Smooth muscle cell (in vitro differentiated cells): ENCODE measurements at regions not wholly inside any gene's neighbourhood (a gene's known extent, or its start where the extent isn't known, plus 50 kb on each side); places are given as distances from the start of the nearest gene placed in this dataset.

ENCODE experiments used
- DNase-seq: peaks from one replicate; lab custom pipeline; 2025; ENCODE audit not compliant: unreplicated experiment; lab: John Stamatoyannopoulos, UW
- H2AFZ ChIP-seq: fragments of 200-600 bp; sonication (generic); 2 replicates; pipeline ENCODE4 v1.6.0; 2016; ENCODE audit warnings: antibody characterized with exemption, low read depth, mild to moderate bottlenecking
- H3F3A ChIP-seq: fragments of 200-600 bp; sonication (generic); 2 replicates; pipeline ENCODE4 v1.6.0; 2017; ENCODE audit warnings: antibody characterized with exemption, low read depth
- H3K27ac ChIP-seq: fragments of 200-600 bp; sonication (generic); 2 replicates; pipeline ENCODE4 v1.5.1; 2016; ENCODE audit warnings: low read depth, mild to moderate bottlenecking
- H3K27me3 ChIP-seq: fragments of 200-600 bp; sonication (generic); 2 replicates; pipeline ENCODE4 v1.6.1; 2016; ENCODE audit warnings: low read depth, mild to moderate bottlenecking
- H3K36me3 ChIP-seq: fragments of 200-600 bp; sonication (generic); 2 replicates; pipeline ENCODE4 v1.5.1; 2016; ENCODE audit warnings: low read depth
- H3K4me1 ChIP-seq: fragments of 200-600 bp; sonication (generic); 2 replicates; pipeline ENCODE4 v1.5.1; 2016; ENCODE audit warnings: low read depth
- H3K4me2 ChIP-seq: fragments of 200-600 bp; sonication (generic); 2 replicates; pipeline ENCODE4 v1.6.0; 2016; ENCODE audit warnings: mild to moderate bottlenecking
- H3K4me3 ChIP-seq: fragments of 200-600 bp; sonication (generic); 2 replicates; pipeline ENCODE4 v1.5.1; 2016; ENCODE audit warnings: mild to moderate bottlenecking
- H3K79me2 ChIP-seq: fragments of 200-600 bp; sonication (generic); 2 replicates; pipeline ENCODE4 v1.6.0; 2016; ENCODE audit warnings: low read depth, mild to moderate bottlenecking
- H3K9ac ChIP-seq: fragments of 200-600 bp; sonication (generic); 2 replicates; pipeline ENCODE4 v1.6.0; 2016; ENCODE audit warnings: low read depth
- H3K9me3 ChIP-seq: fragments of 200-600 bp; sonication (generic); replicated peaks from 2 replicates; pipeline ENCODE4 v1.5.1; 2016; ENCODE audit warnings: low read depth
- H4K20me1 ChIP-seq: fragments of 200-600 bp; sonication (generic); 2 replicates; pipeline ENCODE4 v1.6.0; 2016; ENCODE audit warnings: low read depth
- CTCF ChIP-seq: fragments of 200-600 bp; sonication (generic); IDR thresholded peaks from 2 replicates; pipeline ENCODE4 v1.5.1; 2017; ENCODE audit warnings: borderline replicate concordance, mild to moderate bottlenecking, antibody characterized with exemption; ENCODE audit not compliant: insufficient read depth, poor library complexity, severe bottlenecking
- WGBS: methylation state at CpG from one replicate; pipeline ENCODE4 v1.1.7; 2016; ENCODE audit warnings: low lambda C conversion rate; 5-methylcytosine and 5-hydroxymethylcytosine counted together

- Histone ChIP-seq H3K27ac (no peak overlapping the region), H4K20me1 (no peaks in the 10 kb centered on the region), H3K9me3 (no peaks in the 10 kb centered on the region), H3K9ac (no peak overlapping the region), H3K4me3 (no peak overlapping the region), H3F3A (no peaks in the 10 kb centered on the region), H3K79me2 (no peaks in the 10 kb centered on the region), H3K27me3 (no peaks in the 10 kb centered on the region), H3K4me2 (no peak overlapping the region), H3K4me1 (no peaks in the 10 kb centered on the region), H3K36me3 (no peaks in the 10 kb centered on the region), H2AFZ (no peak overlapping the region)
- DNase-seq, result no peak
- TF ChIP-seq CTCF, result no peak
- 95% methylated on average over 10 of the region's 10 CpGs for WGBS
These were observed 823.8 kb downstream of the CDH11 start for GRCh38 chr16:64297863-64298600.

DNA sequence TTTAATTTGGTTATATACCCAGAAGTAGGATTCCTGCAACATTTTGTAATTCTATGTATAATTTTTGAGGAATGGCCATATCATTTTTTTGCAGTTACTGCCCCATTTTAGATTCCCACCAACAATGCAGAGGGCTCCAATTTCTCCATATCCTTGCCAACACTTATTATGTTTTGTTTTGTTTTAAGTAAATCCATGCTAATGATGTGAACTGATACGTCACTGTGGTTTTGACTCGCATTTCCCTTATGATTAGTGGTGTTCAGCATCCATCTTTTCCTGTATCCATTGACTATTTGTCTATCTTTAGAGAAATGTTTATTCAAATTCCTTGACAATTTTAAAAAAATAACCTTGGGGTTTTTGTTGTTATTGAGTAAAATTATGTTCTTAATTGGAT is 826.4 kb downstream of the CDH11 start:
- H3K79me2 ChIP-seq, result no peaks in the 10 kb centered on the region
- no peak overlapping the region for H3K4me3 ChIP-seq
- 90% methylated on average over 2 of the region's 2 CpGs for WGBS
- H2AFZ ChIP-seq, result no peak overlapping the region
- H3K9me3 ChIP-seq, result no peaks in the 10 kb centered on the region
- no peak overlapping the region for H3K4me2 ChIP-seq
- no peaks in the 10 kb centered on the region for H3K27me3 ChIP-seq
- TF ChIP-seq CTCF, result no peak
- no peaks in the 10 kb centered on the region for H3F3A ChIP-seq
- no peaks in the 10 kb centered on the region for H3K4me1 ChIP-seq
- H3K27ac ChIP-seq, result no peak overlapping the region
- H3K36me3 ChIP-seq, result no peaks in the 10 kb centered on the region
- H3K9ac ChIP-seq, result no peak overlapping the region
- H4K20me1 ChIP-seq, result no peaks in the 10 kb centered on the region
- no peak for DNase-seq

DNA sequence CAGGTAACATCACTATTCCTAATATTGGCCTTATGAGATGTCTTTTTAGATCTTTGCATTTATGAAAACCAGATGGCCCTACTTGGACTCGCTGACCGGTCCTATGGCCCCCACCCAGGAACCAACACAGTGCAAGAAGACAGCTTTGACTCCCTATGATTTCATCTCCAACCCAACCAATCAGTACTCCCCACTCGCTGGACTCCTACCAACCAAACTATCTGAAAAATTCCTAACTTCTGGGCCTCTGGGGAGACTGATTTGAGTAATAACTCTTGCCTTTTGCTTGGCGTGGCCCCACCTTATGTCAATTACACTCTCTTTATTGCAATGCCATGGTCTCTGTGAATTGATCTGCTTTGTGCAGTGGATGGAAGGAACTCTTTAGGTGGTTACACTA is 828.9 kb downstream of the CDH11 start:
- no peaks in the 10 kb centered on the region for H3F3A ChIP-seq
- 93% methylated on average over 4 of the region's 4 CpGs for WGBS
- H4K20me1 ChIP-seq, result no peaks in the 10 kb centered on the region
- no peak overlapping the region for H3K4me3 ChIP-seq
- no peak for TF ChIP-seq CTCF
- H3K9me3 ChIP-seq, result no peaks in the 10 kb centered on the region
- DNase-seq, result no peak
- H3K27me3 ChIP-seq, result no peaks in the 10 kb centered on the region
- H2AFZ ChIP-seq, result no peak overlapping the region
- H3K9ac ChIP-seq, result no peak overlapping the region
- H3K27ac ChIP-seq, result no peak overlapping the region
- H3K36me3 ChIP-seq, result no peaks in the 10 kb centered on the region
- H3K4me1 ChIP-seq, result no peaks in the 10 kb centered on the region
- H3K79me2 ChIP-seq, result no peaks in the 10 kb centered on the region
- no peak overlapping the region for H3K4me2 ChIP-seq

DNA sequence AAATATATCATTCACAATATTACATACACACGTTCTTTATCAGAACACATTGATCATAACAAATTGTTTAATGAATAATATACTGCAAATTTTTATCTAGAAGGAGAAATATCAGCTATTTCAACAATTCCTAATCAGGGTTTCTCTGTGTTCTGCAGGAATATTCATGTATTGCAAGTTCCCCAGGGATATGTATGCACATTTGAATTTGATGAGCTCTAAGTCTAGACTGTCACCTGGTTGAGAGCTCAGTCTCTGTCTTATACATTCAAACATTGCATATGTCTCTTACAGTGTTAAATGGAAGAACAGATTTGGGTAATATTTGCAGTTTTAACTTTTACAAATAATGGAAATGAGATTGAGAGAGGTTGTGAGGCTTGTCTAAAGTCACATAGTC is 829.7 kb downstream of the CDH11 start:
- DNase-seq, result no peak
- Histone ChIP-seq H2AFZ (no peak overlapping the region), H3K36me3 (no peaks in the 10 kb centered on the region), H3K9me3 (no peaks in the 10 kb centered on the region), H3K9ac (no peak overlapping the region), H3K4me2 (no peak overlapping the region), H3K4me1 (no peaks in the 10 kb centered on the region), H3K79me2 (no peaks in the 10 kb centered on the region), H3K4me3 (no peak overlapping the region), H3K27ac (no peak overlapping the region), H3K27me3 (no peaks in the 10 kb centered on the region), H4K20me1 (no peaks in the 10 kb centered on the region), H3F3A (no peaks in the 10 kb centered on the region)
- WGBS, result 89% methylated on average over 1 of the region's 1 CpG
- no peak for TF ChIP-seq CTCF
